Stomach (tissue), 4 donors: ENCODE measurements at regions not wholly inside any gene's neighbourhood (a gene's known extent, or its start where the extent isn't known, plus 50 kb on each side); places are given as distances from the start of the nearest gene placed in this dataset.

Experiments
- CTCF ChIP-seq, 7 experiments: fragments of 450-650 bp in 4 of 7; fragments of 200-600 bp in 3 of 7; sonication (generic) in 3 of 7; IDR thresholded peaks; one replicate each; pipeline ENCODE4 v1.5.1; 2016 to 2019; ENCODE audit warnings: antibody characterized with exemption in 7 of 7, control low read depth in 2 of 7, mild to moderate bottlenecking in 1 of 7
- POLR2A ChIP-seq, 4 donors: fragments of 450-650 bp; IDR thresholded peaks; one replicate each; pipeline ENCODE4 v1.6.1; 2016; ENCODE audit warnings: antibody characterized with exemption in 4 of 4, control low read depth in 2 of 4, mild to moderate bottlenecking in 1 of 4, moderate library complexity in 1 of 4

GRCh38 chr5:162503796-162504195 is 436.2 kb downstream of the GABRG2 start:
- TF ChIP-seq CTCF (IDR thresholded peaks at IDR 0.05) (no peak), POLR2A (IDR thresholded peaks at IDR 0.05) (no peak)
